IMR-90 (cell line): ENCODE measurements at regions not wholly inside any gene's neighbourhood (a gene's known extent, or its start where the extent isn't known, plus 50 kb on each side); places are given as distances from the start of the nearest gene placed in this dataset.

ENCODE experiments used
- ATAC-seq: fragments of 200-7000 bp; cut with Tn5 transposase; 2 replicates; pipeline ENCODE4 v1.9.1; 2020; ENCODE audit warnings: low read depth, mild to moderate bottlenecking, moderate library complexity
- BruUV-seq: library from RNA; stranded (reverse); fragments of 400-500 nt; replicated peaks from 2 replicates; lab custom pipeline; 2021; lab: Mats Ljungman, UMichigan
- CTCF ChIA-PET: fragments of 300-600 bp; formaldehyde crosslinking; extraction: SDS; loops from one replicate; lab custom pipeline; 2021; ENCODE audit warnings: antibody characterized with exemption; lab: Yijun Ruan, JAX
- POLR2A ChIA-PET: fragments of 300-600 bp; sonication (Branson Sonifier 250); formaldehyde crosslinking; loops from one replicate; lab custom pipeline; 2022; ENCODE audit warnings: antibody characterized with exemption; ENCODE audit not compliant: unreplicated experiment; lab: Charles Lee
- DNase-seq: peaks from one replicate; pipeline ENCODE4 v3.0.0; 2013
- H2AFZ ChIP-seq: replicated peaks from 2 replicates; pipeline ENCODE3; 2013; ENCODE audit warnings: low read length, mild to moderate bottlenecking; ENCODE audit not compliant: poor library complexity
- H2AK5ac ChIP-seq: 2 replicates; pipeline ENCODE4 v1.6.1; 2013; ENCODE audit warnings: low read depth, low read length, inconsistent platforms
- H2AK9ac ChIP-seq: replicated peaks from 2 replicates; pipeline ENCODE3; 2013; ENCODE audit warnings: mild to moderate bottlenecking, low read depth, low read length, moderate library complexity; ENCODE audit not compliant: poor library complexity
- H2BK120ac ChIP-seq: 2 replicates; pipeline ENCODE4 v1.6.1; 2013; ENCODE audit warnings: low read depth, low read length, inconsistent platforms
- H2BK15ac ChIP-seq: 3 replicates; pipeline ENCODE4 v1.6.1; 2013; ENCODE audit warnings: low read depth, low read length, inconsistent platforms
- H2BK20ac ChIP-seq: 2 replicates; pipeline ENCODE4 v1.6.1; 2013; ENCODE audit warnings: low read depth, mild to moderate bottlenecking, inconsistent platforms, low read length, moderate library complexity
- H2BK5ac ChIP-seq: 2 replicates; pipeline ENCODE4 v1.6.1; 2013; ENCODE audit warnings: mild to moderate bottlenecking, low read depth, low read length, inconsistent platforms; ENCODE audit not compliant: poor library complexity, severe bottlenecking
- H3K14ac ChIP-seq: replicated peaks from 2 replicates; pipeline ENCODE4 v1.6.1; 2013; ENCODE audit warnings: low read depth, low read length, inconsistent platforms
- H3K18ac ChIP-seq: 2 replicates; pipeline ENCODE4 v1.6.1; 2013; ENCODE audit warnings: low read depth, low read length, control low read depth
- H3K23ac ChIP-seq: 2 replicates; pipeline ENCODE4 v1.6.1; 2013; ENCODE audit warnings: low read depth, low read length, inconsistent platforms
- H3K27ac ChIP-seq: 2 replicates; pipeline ENCODE4 v1.5.1; 2013; ENCODE audit warnings: mild to moderate bottlenecking, control low read depth, low read length; ENCODE audit not compliant: insufficient read depth
- H3K27me3 ChIP-seq: 2 replicates; pipeline ENCODE4 v1.6.1; 2013; ENCODE audit warnings: low read length; ENCODE audit not compliant: control insufficient read depth, insufficient read depth
- H3K36me3 ChIP-seq: 2 replicates; pipeline ENCODE4 v1.6.1; 2013; ENCODE audit warnings: low read length, mixed read lengths; ENCODE audit not compliant: control insufficient read depth, insufficient read depth
- H3K4ac ChIP-seq: 2 replicates; pipeline ENCODE4 v1.6.1; 2013; ENCODE audit warnings: low read depth, low read length, inconsistent platforms
- H3K4me1 ChIP-seq: 2 replicates; pipeline ENCODE4 v1.6.1; 2013; ENCODE audit warnings: low read length, mixed read lengths; ENCODE audit not compliant: control insufficient read depth, insufficient read depth
- H3K4me2 ChIP-seq: 2 replicates; pipeline ENCODE4 v1.6.1; 2013; ENCODE audit warnings: low read depth, mild to moderate bottlenecking, control low read depth, low read length, moderate library complexity
- H3K4me3 ChIP-seq: 2 replicates; pipeline ENCODE4 v1.5.1; 2013; ENCODE audit warnings: low read depth, mild to moderate bottlenecking, control low read depth, low read length, moderate library complexity; ENCODE audit not compliant: insufficient read depth
- H3K56ac ChIP-seq: 2 replicates; pipeline ENCODE4 v1.6.1; 2013; ENCODE audit warnings: low read length, inconsistent platforms; ENCODE audit not compliant: insufficient read depth; ENCODE audit errors: extremely low read depth
- H3K79me1 ChIP-seq, 2 experiments: 2 replicates each; pipeline ENCODE4 v1.6.1; 2013; ENCODE audit warnings: low read length in 2 of 2, inconsistent platforms in 1 of 2, low read depth in 1 of 2
- H3K9ac ChIP-seq: 2 replicates; pipeline ENCODE4 v1.6.1; 2013; ENCODE audit warnings: low read depth, low read length, control low read depth
- H3K9me1 ChIP-seq: 2 replicates; pipeline ENCODE4 v1.6.1; 2013; ENCODE audit warnings: low read length, inconsistent platforms; ENCODE audit not compliant: insufficient read depth
- H3K9me3 ChIP-seq: 2 replicates; pipeline ENCODE4 v1.6.1; 2013; ENCODE audit warnings: low read length; ENCODE audit not compliant: control insufficient read depth, insufficient read depth
- H4K20me1 ChIP-seq: 2 replicates; pipeline ENCODE4 v1.6.1; 2013; ENCODE audit warnings: low read length, inconsistent platforms; ENCODE audit not compliant: insufficient read depth
- H4K5ac ChIP-seq: 2 replicates; pipeline ENCODE4 v1.6.1; 2013; ENCODE audit warnings: mild to moderate bottlenecking, low read depth, low read length, control low read depth
- H4K8ac ChIP-seq, 2 experiments: 2 replicates each; pipeline ENCODE4 v1.6.1; 2013; ENCODE audit warnings: low read depth in 2 of 2, low read length in 2 of 2, control low read depth in 1 of 2, inconsistent platforms in 1 of 2
- H4K91ac ChIP-seq: 2 replicates; pipeline ENCODE4 v1.6.1; 2013; ENCODE audit warnings: low read depth, low read length, inconsistent platforms; ENCODE audit not compliant: insufficient read depth
- MAFK ChIP-seq: IDR thresholded peaks from 2 replicates; pipeline ENCODE4 v1.6.1; 2012; ENCODE audit warnings: low read depth, low read length, improper control_type of control experiment
- MAZ ChIP-seq: IDR thresholded peaks from 2 replicates; pipeline ENCODE4 v1.6.1; 2012; ENCODE audit warnings: low read depth, mild to moderate bottlenecking, low read length, improper control_type of control experiment, moderate library complexity, borderline replicate concordance
- NFE2L2 ChIP-seq: fragments of 150-350 bp; IDR thresholded peaks from 2 replicates; pipeline ENCODE4 v1.6.1; 2016; ENCODE audit warnings: low read depth, mild to moderate bottlenecking, low read length
- POLR2A ChIP-seq: IDR thresholded peaks from 2 replicates; pipeline ENCODE4 v1.6.1; 2012; ENCODE audit warnings: mild to moderate bottlenecking, low read depth, low read length
- RAD21 ChIP-seq: IDR thresholded peaks from 2 replicates; pipeline ENCODE4 v1.6.1; 2012; ENCODE audit warnings: low read length, improper control_type of control experiment
- RCOR1 ChIP-seq: IDR thresholded peaks from 2 replicates; pipeline ENCODE4 v1.6.1; 2012; ENCODE audit warnings: mild to moderate bottlenecking, low read length, improper control_type of control experiment; ENCODE audit not compliant: insufficient replicate concordance
- SMC3 ChIP-seq: fragments of 150-350 bp; IDR thresholded peaks from 2 replicates; pipeline ENCODE4 v1.6.1; 2016; ENCODE audit warnings: low read depth, mild to moderate bottlenecking, antibody characterized with exemption, low read length, moderate library complexity
- WGBS, 2 experiments: methylation state at CpG; one replicate each; pipeline versions ENCODE4 v1.1.5 to v1.1.7; 2013; ENCODE audit warnings: missing lambda C conversion rate in 2 of 2; ENCODE audit not compliant: insufficient read length in 1 of 2; ENCODE audit errors: extremely low coverage in 2 of 2; 5-methylcytosine and 5-hydroxymethylcytosine counted together
- dilution Hi-C: fragments of 300-500 bp; cut with HindIII; formaldehyde crosslinking; loops from one replicate; pipeline ENCODE4 v1.14.3; 2018; ENCODE audit warnings: low sequenced_read_pairs; ENCODE audit not compliant: unreplicated experiment
- in situ Hi-C: fragments of 300-500 bp; cut with MboI; formaldehyde crosslinking; loops from 3 replicates; pipeline ENCODE4 v1.14.3; 2019; ENCODE audit warnings: low sequenced_read_pairs, inconsistent platforms, mixed read lengths
- intact Hi-C: fragments of 100-400 bp; cut with micrococcal nuclease; formaldehyde crosslinking; loops from 2 replicates; pipeline ENCODE4 v1.10.0; 2022
- TF ChIP-seq, protein P1 (sequence below): fragments of 150-350 bp; IDR thresholded peaks from 2 replicates; pipeline ENCODE4 v1.6.1; 2016; ENCODE audit warnings: low read depth, mild to moderate bottlenecking, low read length, moderate library complexity, borderline replicate concordance

GRCh38 chr12:90020436-90020835 lies 311.8 kb upstream of the ATP2B1 start:
- H3K9me3 ChIP-seq = no peaks in the 10 kb centered on the region
- no peak overlapping the region for H3K4me2 ChIP-seq
- H3K23ac ChIP-seq = no peak overlapping the region
- no peaks in the 10 kb centered on the region for H3K27me3 ChIP-seq
- no peak overlapping the region for H2AK9ac ChIP-seq
- CTCF ChIA-PET = no interaction called here
- in situ Hi-C loops = no loop called here
- no peak for DNase-seq
- BruUV-seq = no TSS peak
- H3K4me1 ChIP-seq = peaks cover 1% of the 10 kb centered on the region; the same call in 1 of the 2 replicates
- TF ChIP-seq, protein P1, sequence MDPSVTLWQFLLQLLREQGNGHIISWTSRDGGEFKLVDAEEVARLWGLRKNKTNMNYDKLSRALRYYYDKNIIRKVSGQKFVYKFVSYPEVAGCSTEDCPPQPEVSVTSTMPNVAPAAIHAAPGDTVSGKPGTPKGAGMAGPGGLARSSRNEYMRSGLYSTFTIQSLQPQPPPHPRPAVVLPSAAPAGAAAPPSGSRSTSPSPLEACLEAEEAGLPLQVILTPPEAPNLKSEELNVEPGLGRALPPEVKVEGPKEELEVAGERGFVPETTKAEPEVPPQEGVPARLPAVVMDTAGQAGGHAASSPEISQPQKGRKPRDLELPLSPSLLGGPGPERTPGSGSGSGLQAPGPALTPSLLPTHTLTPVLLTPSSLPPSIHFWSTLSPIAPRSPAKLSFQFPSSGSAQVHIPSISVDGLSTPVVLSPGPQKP = no peak
- no peak for TF ChIP-seq RCOR1
- no peak for TF ChIP-seq RAD21
- no peak for TF ChIP-seq MAZ
- no peak for TF ChIP-seq POLR2A
- TF ChIP-seq SMC3 = no peak
- no peak for TF ChIP-seq NFE2L2
- TF ChIP-seq MAFK = no peak
- no peak overlapping the region for H2BK15ac ChIP-seq
- intact Hi-C loops = no loop called here
- POLR2A ChIA-PET = no interaction called here
- H2AFZ ChIP-seq = no peak overlapping the region
- no peak overlapping the region for H3K4me3 ChIP-seq
- no peak overlapping the region for H3K27ac ChIP-seq
- H2BK5ac ChIP-seq = peak overlapping the region; percentile 19
- no peak for ATAC-seq
- no peak overlapping the region for H3K56ac ChIP-seq
- H2AK5ac ChIP-seq = no peak overlapping the region
- no peak overlapping the region for H3K14ac ChIP-seq
- no peaks in the 10 kb centered on the region for H3K79me1 ChIP-seq
- no peak overlapping the region for H4K5ac ChIP-seq
- dilution Hi-C loops = no loop called here
- H4K8ac ChIP-seq = no peak overlapping the region
- H2BK20ac ChIP-seq = no peak overlapping the region
- WGBS, 2 experiments = no CpG with 5 or more reads among the region's 2 CpGs
- no peaks in the 10 kb centered on the region for H3K36me3 ChIP-seq
- H3K9ac ChIP-seq = no peak overlapping the region
- H3K18ac ChIP-seq = no peak overlapping the region
- H3K9me1 ChIP-seq = peaks cover 11% of the 10 kb centered on the region
- H4K91ac ChIP-seq = no peak overlapping the region
- H4K20me1 ChIP-seq = no peaks in the 10 kb centered on the region
- H2BK120ac ChIP-seq = no peak overlapping the region
- H3K4ac ChIP-seq = no peak overlapping the region
